ENCODE measurements at regions not wholly inside any gene's neighbourhood (a gene's known extent, or its start where the extent isn't known, plus 50 kb on each side); places are given as distances from the start of the nearest gene placed in this dataset.
"Not testable (repeated sequence)": the region's sequence is repeated elsewhere in the genome, so short reads cannot be mapped to it uniquely, and the experiment has no call there.

- in situ Hi-C loops (cut with MboI; ENCODE audit: low pct_unique_long_range_greater_than_20kb, low sequenced_read_pairs): no loop called here
Observed at GRCh38 chr4:125546272-125546671, 231.5 kb downstream of the FAT4 start.

DNA sequence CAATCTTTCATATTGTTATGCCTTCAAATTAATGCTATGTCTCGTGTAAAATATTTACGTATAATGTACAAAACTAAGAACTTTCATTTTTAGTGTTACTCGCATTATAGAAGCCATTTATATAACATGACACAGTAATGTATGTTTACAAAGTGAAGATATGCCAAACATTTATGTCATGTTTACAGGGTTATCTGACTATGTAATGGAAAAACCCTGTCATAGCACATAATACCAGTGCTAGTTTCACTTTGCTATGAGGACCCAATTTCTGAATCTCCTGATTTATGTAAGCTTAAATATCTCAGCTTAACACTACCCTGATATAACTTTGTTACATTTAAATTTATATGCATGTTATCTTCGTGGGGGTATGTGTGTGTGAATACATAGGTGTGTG is 233.1 kb downstream of the FAT4 start:
- in situ Hi-C loops (cut with MboI; ENCODE audit: low pct_unique_long_range_greater_than_20kb, low sequenced_read_pairs): no loop called here
- DNase-seq: no peak

More at GRCh38 chr4:125546272-125546671, 231.5 kb downstream of the FAT4 start:
- DNase-seq: no peak

DNA sequence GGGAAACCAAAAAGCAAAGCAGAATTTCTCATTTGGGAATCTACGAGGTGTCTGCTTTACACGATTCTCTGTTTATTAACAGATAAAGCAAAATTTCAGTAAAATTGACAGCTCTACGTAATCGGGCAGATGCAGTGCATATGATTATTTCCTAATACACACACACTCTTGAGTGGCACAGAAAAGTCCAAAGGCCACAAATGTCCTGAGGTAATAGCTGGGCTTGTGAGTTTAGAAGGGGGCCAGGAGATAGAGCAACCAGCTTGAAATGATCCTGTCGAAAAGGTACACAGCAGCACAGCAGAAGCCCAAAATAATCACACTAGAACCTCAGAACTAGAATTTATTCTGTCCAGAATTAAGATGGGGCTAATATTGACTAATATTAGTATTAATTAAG is 236.0 kb downstream of the FAT4 start:
- in situ Hi-C loops (cut with MboI; ENCODE audit: low pct_unique_long_range_greater_than_20kb, low sequenced_read_pairs): no loop called here
- no peak for DNase-seq

- DNase-seq: no peak
- in situ Hi-C loops (cut with MboI; ENCODE audit: low pct_unique_long_range_greater_than_20kb, low sequenced_read_pairs): no loop called here
Observed at GRCh38 chr4:125551466-125551865, 236.7 kb downstream of the FAT4 start.

- in situ Hi-C loops (cut with MboI; ENCODE audit: low pct_unique_long_range_greater_than_20kb, low sequenced_read_pairs): no loop called here
- no peak for DNase-seq
Observed at GRCh38 chr4:125551967-125552366, 237.2 kb downstream of the FAT4 start.

- no peak for DNase-seq
- in situ Hi-C loops (cut with MboI; ENCODE audit: low pct_unique_long_range_greater_than_20kb, low sequenced_read_pairs): no loop called here
Observed at GRCh38 chr4:125572601-125573000, 257.8 kb downstream of the FAT4 start.

DNA sequence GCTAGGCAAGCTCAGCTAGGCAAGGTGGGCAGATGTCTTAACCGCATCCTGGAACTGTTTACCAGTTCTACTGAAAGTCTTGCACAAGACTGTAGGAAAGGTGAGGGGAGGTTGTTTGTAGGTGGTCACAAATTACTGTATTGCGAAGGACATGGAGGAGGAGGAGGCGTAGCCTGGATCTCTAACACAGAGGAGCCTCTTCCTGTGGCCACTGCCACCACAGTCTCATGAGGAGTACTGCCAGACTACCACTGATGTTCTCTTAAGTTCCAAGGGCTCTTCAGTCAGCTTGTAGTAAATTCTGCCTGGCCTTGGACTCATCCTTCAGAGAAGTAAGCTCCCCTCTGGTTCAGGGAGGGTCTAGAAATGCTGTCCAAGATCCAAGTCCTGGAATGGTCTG is 258.6 kb downstream of the FAT4 start:
- in situ Hi-C loops (cut with MboI; ENCODE audit: low pct_unique_long_range_greater_than_20kb, low sequenced_read_pairs): no loop called here
- DNase-seq: no peak

- in situ Hi-C loops (cut with MboI; ENCODE audit: low pct_unique_long_range_greater_than_20kb, low sequenced_read_pairs): no loop called here
- DNase-seq: no peak
Observed at GRCh38 chr4:125573786-125574185, 259.0 kb downstream of the FAT4 start.

DNA sequence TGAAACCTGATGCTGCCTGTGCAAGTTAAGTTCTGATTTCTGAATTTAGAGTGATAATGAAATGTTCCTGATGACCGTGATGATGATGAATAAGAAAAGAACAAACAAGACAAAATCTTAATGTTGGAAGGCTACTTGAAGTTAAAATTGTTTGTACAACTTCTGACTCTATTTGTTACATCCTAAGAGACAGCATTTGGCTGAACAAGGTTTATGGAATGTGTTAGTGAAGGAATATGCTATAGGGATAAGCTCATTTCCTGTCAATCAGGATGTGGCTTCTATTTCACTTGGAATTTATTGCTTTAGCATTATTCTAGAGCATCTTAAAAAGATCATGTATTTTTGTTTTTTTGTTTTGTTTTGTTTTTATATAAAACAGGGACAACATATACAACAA is 267.5 kb downstream of the FAT4 start:
- in situ Hi-C loops (cut with MboI; ENCODE audit: low pct_unique_long_range_greater_than_20kb, low sequenced_read_pairs): no loop called here
- DNase-seq: no peak

DNA sequence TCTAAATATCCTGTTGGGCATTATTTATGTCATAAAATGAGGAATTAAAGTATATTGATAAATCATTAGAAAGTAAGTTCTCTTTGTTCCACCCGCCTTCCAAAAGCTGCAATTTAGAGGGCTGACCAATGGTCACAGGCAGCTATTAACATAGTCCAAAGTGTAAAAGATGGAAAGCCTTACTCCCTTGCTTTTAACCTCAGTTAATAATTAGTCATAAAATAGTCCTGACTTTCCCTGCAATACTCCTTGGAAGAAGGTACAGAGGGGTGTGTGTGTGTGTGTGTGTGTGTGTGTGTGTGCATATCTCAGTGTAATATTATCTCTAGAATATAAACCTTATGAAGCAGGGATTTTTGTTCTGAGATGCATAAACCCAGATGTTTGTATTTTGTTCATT is 275.4 kb downstream of the FAT4 start:
- in situ Hi-C loops (cut with MboI; ENCODE audit: low pct_unique_long_range_greater_than_20kb, low sequenced_read_pairs): no loop called here
- DNase-seq: no peak

GRCh38 chr4:125591290-125591689 is 276.5 kb downstream of the FAT4 start:
- in situ Hi-C loops (cut with MboI; ENCODE audit: low pct_unique_long_range_greater_than_20kb, low sequenced_read_pairs): no loop called here
- DNase-seq: no peak

DNA sequence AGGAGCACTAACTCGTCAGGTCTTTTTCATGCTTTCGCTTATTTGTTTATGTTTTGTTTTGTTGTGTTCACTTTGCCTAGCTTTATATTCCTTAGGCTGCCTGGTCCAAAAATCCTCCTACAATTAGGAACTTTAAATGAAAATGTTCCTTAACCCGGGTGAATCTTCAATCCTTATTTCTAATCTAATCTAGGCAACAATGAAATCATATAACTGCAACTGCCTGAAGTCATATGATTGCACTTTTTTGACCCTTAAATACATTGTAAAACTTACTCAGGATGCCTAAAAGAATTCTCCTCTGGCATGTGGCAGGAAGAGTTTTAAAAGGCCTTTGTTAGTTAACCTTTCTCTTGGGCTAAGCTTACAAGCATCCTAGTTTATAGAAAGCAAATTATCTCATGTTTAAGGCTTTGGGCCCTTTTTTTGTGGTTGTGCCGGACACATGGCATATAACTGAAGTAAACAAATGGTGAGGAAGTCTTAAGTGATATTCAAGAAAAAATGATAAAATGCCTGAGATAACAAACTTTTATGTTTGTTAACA is 279.4 kb downstream of the FAT4 start:
- in situ Hi-C loops (cut with MboI; ENCODE audit: low pct_unique_long_range_greater_than_20kb, low sequenced_read_pairs): no loop called here

GRCh38 chr4:125605926-125606325 is 291.2 kb downstream of the FAT4 start:
- in situ Hi-C loops (cut with MboI; ENCODE audit: low pct_unique_long_range_greater_than_20kb, low sequenced_read_pairs); DNase-seq: not testable (repeated sequence)

More for the DNA sequence above, 279.4 kb downstream of the FAT4 start:
- DNase-seq: no peak

DNA sequence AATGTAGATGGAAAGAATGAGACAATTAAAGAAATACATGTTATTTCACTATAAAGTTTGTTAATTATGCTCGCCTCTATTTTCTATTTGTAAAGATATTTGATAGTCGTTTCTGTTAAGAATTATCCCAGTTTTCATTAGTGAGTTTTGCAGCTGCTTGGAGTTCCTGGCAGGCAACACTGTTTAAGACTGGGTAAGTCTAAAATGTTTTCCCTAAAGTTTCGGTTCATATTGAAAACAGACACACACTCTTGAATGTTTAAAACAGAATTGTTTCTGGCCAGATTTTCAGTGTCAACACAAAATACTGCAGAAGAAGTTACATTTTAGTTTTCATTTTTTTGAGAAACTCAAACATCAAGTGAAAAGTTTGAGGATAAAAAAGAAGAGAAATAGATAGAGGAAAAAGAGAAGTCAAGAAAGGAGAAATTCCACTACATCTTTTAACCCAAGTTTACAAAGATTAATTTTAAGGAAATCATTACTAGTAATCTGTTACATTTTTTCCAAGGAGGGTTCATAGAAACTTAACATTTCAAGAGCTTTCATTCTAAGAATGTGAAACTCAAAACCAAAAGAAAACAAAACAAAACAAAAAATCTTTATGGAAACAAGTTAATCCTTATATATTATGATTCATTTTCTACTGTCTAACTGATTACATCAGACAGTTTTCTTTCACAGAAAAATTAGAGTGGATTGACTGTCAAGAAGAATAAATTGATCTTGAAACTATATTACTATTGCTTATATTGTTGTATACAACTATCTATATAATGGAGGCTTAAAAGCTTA is 305.5 kb downstream of the FAT4 start:
- in situ Hi-C loops (cut with MboI; ENCODE audit: low pct_unique_long_range_greater_than_20kb, low sequenced_read_pairs): no loop called here
- no peak for DNase-seq

DNA sequence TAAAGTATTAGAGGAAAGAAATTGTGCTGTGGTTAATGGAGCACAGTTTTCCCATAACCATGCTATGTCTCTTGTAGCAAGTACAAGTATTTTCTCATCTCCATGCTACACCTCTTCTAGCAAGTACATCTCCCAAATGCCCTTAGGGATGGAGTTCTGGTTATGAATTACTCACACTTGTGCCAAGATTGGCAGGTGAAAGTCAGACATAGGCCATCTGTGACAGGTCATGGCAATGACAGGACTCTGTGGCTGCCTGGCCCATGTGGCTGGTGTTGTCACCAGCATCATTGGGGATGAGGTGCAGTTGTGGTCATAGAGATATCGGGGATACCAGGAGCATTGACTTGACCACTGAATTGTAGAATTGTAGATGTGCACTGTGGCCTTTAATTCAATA is 310.2 kb downstream of the FAT4 start:
- in situ Hi-C loops (cut with MboI; ENCODE audit: low pct_unique_long_range_greater_than_20kb, low sequenced_read_pairs): no loop called here
- DNase-seq: no peak

DNA sequence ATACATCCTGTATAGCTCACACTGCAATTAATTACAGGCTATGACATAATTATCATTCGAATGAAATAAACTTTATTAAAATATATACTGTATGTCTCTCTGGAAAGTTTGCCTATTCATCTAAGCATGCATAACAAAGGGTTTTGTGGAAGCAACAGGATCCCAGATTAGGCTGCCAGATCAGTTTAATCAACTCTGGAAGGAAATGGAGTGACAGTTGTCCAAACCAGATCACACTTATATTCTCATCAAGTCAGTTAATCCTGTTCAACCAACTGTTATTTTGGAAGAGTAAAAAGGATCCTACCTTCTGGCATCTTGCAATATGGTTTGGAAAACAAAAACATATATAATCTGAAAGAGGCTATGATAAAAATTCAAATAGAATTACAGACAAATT is 312.2 kb downstream of the FAT4 start:
- no peak for DNase-seq

DNA sequence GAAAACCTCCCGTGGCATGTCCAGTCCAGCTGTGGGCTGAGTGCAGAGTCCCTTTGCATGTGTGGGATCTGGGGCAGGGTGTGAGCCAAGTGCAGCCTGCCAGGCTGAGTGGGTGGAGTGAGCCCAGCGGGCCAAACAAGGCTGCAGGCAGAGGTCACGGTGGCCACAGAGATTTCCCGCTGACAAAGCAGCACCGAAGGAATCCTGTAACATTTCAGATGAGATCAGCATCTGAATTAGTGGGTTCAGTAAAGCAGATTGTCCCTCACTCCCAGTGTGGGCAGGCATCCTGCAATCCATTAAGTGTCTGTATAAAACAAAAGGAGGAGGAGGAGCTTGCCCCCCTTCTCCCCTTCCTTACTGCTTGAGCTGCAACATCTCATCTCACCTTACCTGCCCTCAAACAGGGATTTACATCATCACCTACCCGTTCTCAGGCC is 324.4 kb downstream of the FAT4 start:
- no peak for DNase-seq
- in situ Hi-C loops (cut with MboI; ENCODE audit: low pct_unique_long_range_greater_than_20kb, low sequenced_read_pairs): no loop called here

More for the DNA sequence above, 312.2 kb downstream of the FAT4 start:
- in situ Hi-C loops (cut with MboI; ENCODE audit: low pct_unique_long_range_greater_than_20kb, low sequenced_read_pairs): no loop called here

- in situ Hi-C loops (cut with MboI; ENCODE audit: low pct_unique_long_range_greater_than_20kb, low sequenced_read_pairs): no loop called here
- DNase-seq: no peak
Observed at GRCh38 chr4:125641611-125642010, 326.9 kb downstream of the FAT4 start.

DNA sequence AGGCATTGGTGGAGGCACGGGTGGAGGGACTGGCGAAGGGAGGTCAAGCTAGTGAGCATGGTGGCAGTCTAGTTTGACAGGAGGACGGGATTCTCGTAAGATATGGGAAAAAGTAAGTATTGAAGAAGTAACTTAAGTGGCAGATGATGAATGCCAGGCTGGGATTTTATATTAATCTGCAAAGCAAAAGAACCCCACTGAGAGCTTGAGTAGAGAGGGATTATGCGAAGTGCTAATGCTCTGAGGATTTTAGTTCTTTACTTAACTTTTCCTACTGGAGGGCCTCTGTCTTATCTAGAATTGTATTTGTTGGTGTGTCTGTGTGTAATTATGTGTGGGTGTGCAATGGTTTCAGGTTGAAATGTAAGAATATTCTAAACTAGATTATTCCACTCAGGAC is 327.9 kb downstream of the FAT4 start:
- no peak for DNase-seq
- in situ Hi-C loops (cut with MboI; ENCODE audit: low pct_unique_long_range_greater_than_20kb, low sequenced_read_pairs): no loop called here

DNA sequence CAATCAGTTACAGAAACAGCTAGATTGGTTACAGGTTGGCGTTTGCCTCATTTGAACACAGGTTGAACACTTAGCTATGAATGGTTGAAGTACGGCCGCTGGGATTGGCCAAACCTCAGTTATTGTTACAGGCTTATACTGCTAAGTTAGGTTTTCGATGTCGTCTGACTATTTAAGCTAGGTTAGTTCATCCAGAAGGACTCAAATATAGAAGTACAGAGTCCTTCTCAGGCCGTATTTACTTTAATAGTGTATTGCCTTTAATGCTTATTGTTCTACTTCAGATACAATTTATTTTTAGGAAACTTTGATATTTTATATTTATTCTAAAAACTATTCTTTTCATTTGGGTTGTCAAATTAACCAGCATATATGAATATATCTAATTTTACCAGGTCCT is 334.7 kb downstream of the FAT4 start:
- no peak for DNase-seq
- in situ Hi-C loops (cut with MboI; ENCODE audit: low pct_unique_long_range_greater_than_20kb, low sequenced_read_pairs): no loop called here

DNA sequence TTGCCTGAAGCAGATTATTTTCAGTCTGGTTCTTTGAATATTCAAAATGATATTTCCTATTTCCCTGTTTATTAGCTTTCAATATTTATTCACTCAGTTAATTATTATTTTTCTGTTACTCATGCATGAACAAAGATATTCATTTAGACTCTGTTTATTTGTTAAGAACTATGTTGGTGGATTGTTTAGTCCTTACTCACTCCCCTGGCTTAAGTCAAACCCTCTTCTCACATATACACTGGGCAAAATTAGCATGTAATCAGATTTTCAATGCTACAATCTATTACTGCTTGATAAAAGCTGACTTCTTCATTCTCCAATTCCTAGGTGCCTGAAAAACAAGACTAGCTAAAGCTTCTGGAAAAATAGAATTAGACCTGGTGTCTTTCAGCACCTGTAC is 335.8 kb downstream of the FAT4 start:
- in situ Hi-C loops (cut with MboI; ENCODE audit: low pct_unique_long_range_greater_than_20kb, low sequenced_read_pairs): no loop called here
- no peak for DNase-seq
